Memory B cell (primary cell): ENCODE measurements at regions not wholly inside any gene's neighbourhood (a gene's known extent, or its start where the extent isn't known, plus 50 kb on each side); places are given as distances from the start of the nearest gene placed in this dataset.

Experiments
- ATAC-seq: fragments of 150-1000 bp; cut with Tn5 transposase; 2 replicates; pipeline ENCODE4 v1.10.0; 2021; ENCODE audit warnings: low read depth, mild to moderate bottlenecking, moderate library complexity
- DNase-seq, 2 donors: peaks; one replicate each; pipeline ENCODE4 v3.0.0; 2022; ENCODE audit warnings: low spot score in 2 of 2
- H3K27ac Mint-ChIP-seq: one replicate; pipeline ENCODE4 v1.8.0; 2022; ENCODE audit warnings: mild to moderate bottlenecking, moderate library complexity, mixed read lengths
- H3K27me3 Mint-ChIP-seq: one replicate; pipeline ENCODE4 v1.8.0; 2022; ENCODE audit warnings: mixed read lengths
- H3K36me3 Mint-ChIP-seq: one replicate; pipeline ENCODE4 v1.8.0; 2022; ENCODE audit warnings: mild to moderate bottlenecking, mixed read lengths
- H3K4me1 Mint-ChIP-seq: one replicate; pipeline ENCODE4 v1.8.0; 2022; ENCODE audit warnings: mixed read lengths
- H3K4me3 Mint-ChIP-seq: one replicate; pipeline ENCODE4 v1.8.0; 2022; ENCODE audit warnings: mild to moderate bottlenecking, moderate library complexity, mixed read lengths
- H3K9me3 Mint-ChIP-seq: one replicate; pipeline ENCODE4 v1.8.0; 2022; ENCODE audit warnings: mixed read lengths

- H3K4me3 Mint-ChIP-seq = peak overlapping the region; percentile 59
- DNase-seq = no peak
- peaks cover 3% of the 10 kb centered on the region for H3K4me1 Mint-ChIP-seq
- H3K27me3 Mint-ChIP-seq = peaks cover 4% of the 10 kb centered on the region
- ATAC-seq = no peak
- no peaks in the 10 kb centered on the region for H3K36me3 Mint-ChIP-seq
- no peak overlapping the region for H3K27ac Mint-ChIP-seq
- peaks cover 4% of the 10 kb centered on the region for H3K9me3 Mint-ChIP-seq
Measured at GRCh38 chr20:63103402-63104311, 96.9 kb upstream of the BHLHE23 start.

- no peaks in the 10 kb centered on the region for H3K9me3 Mint-ChIP-seq
- DNase-seq = peak in 1 of 2 donors; percentile 17
Measured at GRCh38 chr20:63102721-63103375, 96.1 kb upstream of the BHLHE23 start.

GRCh38 chr20:63101781-63102720 lies 95.3 kb upstream of the BHLHE23 start:
- Mint-ChIP-seq H3K27me3 (peaks cover 4% of the 10 kb centered on the region), H3K4me1 (peaks cover 3% of the 10 kb centered on the region), H3K9me3 (no peaks in the 10 kb centered on the region), H3K4me3 (peak overlapping the region; percentile 83), H3K27ac (peak overlapping the region; percentile 82), H3K36me3 (no peaks in the 10 kb centered on the region)
- DNase-seq (peak; percentile 23 to 42), ATAC-seq (peak; percentile 58)

More at GRCh38 chr20:63102721-63103375, 96.1 kb upstream of the BHLHE23 start:
- H3K4me3 Mint-ChIP-seq = peak overlapping the region; percentile 79
- H3K27ac Mint-ChIP-seq = peak overlapping the region; percentile 48
- H3K4me1 Mint-ChIP-seq = peaks cover 3% of the 10 kb centered on the region
- H3K36me3 Mint-ChIP-seq = no peaks in the 10 kb centered on the region
- H3K27me3 Mint-ChIP-seq = peaks cover 4% of the 10 kb centered on the region
- peak; percentile 48 for ATAC-seq

- no peaks in the 10 kb centered on the region for H3K9me3 Mint-ChIP-seq
- ATAC-seq = no peak
- H3K4me3 Mint-ChIP-seq = no peak overlapping the region
- H3K4me1 Mint-ChIP-seq = peaks cover 3% of the 10 kb centered on the region
- peak overlapping the region; percentile 82 for H3K27ac Mint-ChIP-seq
- DNase-seq = no peak
- H3K27me3 Mint-ChIP-seq = peaks cover 2% of the 10 kb centered on the region
- no peaks in the 10 kb centered on the region for H3K36me3 Mint-ChIP-seq
Measured at GRCh38 chr20:63100926-63101699, 94.3 kb upstream of the BHLHE23 start.

- H3K9me3 Mint-ChIP-seq = no peaks in the 10 kb centered on the region
- H3K4me1 Mint-ChIP-seq = peaks cover 3% of the 10 kb centered on the region
- ATAC-seq (no peak), DNase-seq (no peak)
- H3K27ac Mint-ChIP-seq = peak overlapping the region; percentile 82
- H3K36me3 Mint-ChIP-seq = no peaks in the 10 kb centered on the region
- H3K27me3 Mint-ChIP-seq = peaks cover 2% of the 10 kb centered on the region
- no peak overlapping the region for H3K4me3 Mint-ChIP-seq
Measured at GRCh38 chr20:63100174-63100925, 93.6 kb upstream of the BHLHE23 start.

GRCh38 chr20:63099456-63100173 lies 92.9 kb upstream of the BHLHE23 start:
- Mint-ChIP-seq H3K9me3 (no peaks in the 10 kb centered on the region), H3K27ac (no peak overlapping the region), H3K4me1 (peaks cover 3% of the 10 kb centered on the region), H3K4me3 (no peak overlapping the region), H3K27me3 (peaks cover 2% of the 10 kb centered on the region), H3K36me3 (no peaks in the 10 kb centered on the region)
- no peak for DNase-seq
- ATAC-seq = no peak

- H3K4me3 Mint-ChIP-seq = no peak overlapping the region
- no peak overlapping the region for H3K27ac Mint-ChIP-seq
- peaks cover 3% of the 10 kb centered on the region for H3K4me1 Mint-ChIP-seq
- H3K9me3 Mint-ChIP-seq = no peaks in the 10 kb centered on the region
- ATAC-seq (no peak), DNase-seq (no peak)
- peaks cover 2% of the 10 kb centered on the region for H3K27me3 Mint-ChIP-seq
- no peaks in the 10 kb centered on the region for H3K36me3 Mint-ChIP-seq
Measured at GRCh38 chr20:63098195-63098810, 91.5 kb upstream of the BHLHE23 start.

- ATAC-seq = no peak
- Mint-ChIP-seq H3K9me3 (no peaks in the 10 kb centered on the region), H3K4me3 (no peak overlapping the region)
Measured at GRCh38 chr20:63097336-63097831, 90.6 kb upstream of the BHLHE23 start.

GRCh38 chr20:63096681-63097335 lies 90.0 kb upstream of the BHLHE23 start:
- no peak overlapping the region for H3K27ac Mint-ChIP-seq
- H3K27me3 Mint-ChIP-seq = peaks cover 2% of the 10 kb centered on the region
- peaks cover 3% of the 10 kb centered on the region for H3K4me1 Mint-ChIP-seq
- no peak overlapping the region for H3K4me3 Mint-ChIP-seq
- no peaks in the 10 kb centered on the region for H3K9me3 Mint-ChIP-seq
- DNase-seq = no peak
- no peaks in the 10 kb centered on the region for H3K36me3 Mint-ChIP-seq
- no peak for ATAC-seq

More at GRCh38 chr20:63097336-63097831, 90.6 kb upstream of the BHLHE23 start:
- H3K4me1 Mint-ChIP-seq = peaks cover 3% of the 10 kb centered on the region
- H3K27ac Mint-ChIP-seq = no peak overlapping the region
- no peak for DNase-seq
- H3K36me3 Mint-ChIP-seq = no peaks in the 10 kb centered on the region
- peaks cover 2% of the 10 kb centered on the region for H3K27me3 Mint-ChIP-seq

GRCh38 chr20:63095718-63096654 lies 89.2 kb upstream of the BHLHE23 start:
- H3K27ac Mint-ChIP-seq = no peak overlapping the region
- no peaks in the 10 kb centered on the region for H3K9me3 Mint-ChIP-seq
- DNase-seq (peak in 1 of 2 donors; percentile 5), ATAC-seq (no peak)
- no peak overlapping the region for H3K4me3 Mint-ChIP-seq
- no peaks in the 10 kb centered on the region for H3K36me3 Mint-ChIP-seq
- H3K4me1 Mint-ChIP-seq = no peaks in the 10 kb centered on the region
- H3K27me3 Mint-ChIP-seq = no peaks in the 10 kb centered on the region
